Stomach (tissue), 8 donors: ENCODE measurements at regions not wholly inside any gene's neighbourhood (a gene's known extent, or its start where the extent isn't known, plus 50 kb on each side); places are given as distances from the start of the nearest gene placed in this dataset.

Source experiments
- DNase-seq, 2 donors: peaks; one replicate each; pipeline versions ENCODE4 v3.0.0 to v3.0.0-alpha.2; 2013 to 2019
- H3K27ac ChIP-seq, 5 donors: fragments of 200-600 bp in 4 of 5; sonication (generic) in 4 of 5; one replicate each; pipeline ENCODE4 v1.5.1; 2013 to 2019; ENCODE audit warnings: mild to moderate bottlenecking in 1 of 5, moderate library complexity in 1 of 5
- H3K27me3 ChIP-seq, 3 donors: fragments of 200-600 bp; sonication (generic); one replicate each; pipeline ENCODE4 v1.5.1; 2017 to 2019; ENCODE audit warnings: mixed run types in 1 of 3
- H3K36me3 ChIP-seq, 4 donors: fragments of 200-600 bp; sonication (generic); 1 replicate in 3 of 4; 2 replicates in 1 of 4; pipeline ENCODE4 v1.5.1; 2016 to 2019
- H3K4me1 ChIP-seq, 4 donors: fragments of 200-600 bp; sonication (generic); one replicate each; pipeline ENCODE4 v1.5.1; 2016 to 2019
- H3K4me3 ChIP-seq, 4 donors: fragments of 200-600 bp; sonication (generic) in 3 of 4; one replicate each; pipeline ENCODE4 v1.5.1; 2016 to 2019; ENCODE audit warnings: mild to moderate bottlenecking in 1 of 4
- H3K9me3 ChIP-seq, 4 donors: fragments of 200-600 bp; sonication (generic); one replicate each; pipeline ENCODE4 v1.5.1; 2016 to 2019
- CTCF ChIP-seq, 7 experiments: fragments of 450-650 bp in 4 of 7; fragments of 200-600 bp in 3 of 7; sonication (generic) in 3 of 7; IDR thresholded peaks; one replicate each; pipeline ENCODE4 v1.5.1; 2016 to 2019; ENCODE audit warnings: antibody characterized with exemption in 7 of 7, control low read depth in 2 of 7, mild to moderate bottlenecking in 1 of 7
- EP300 ChIP-seq: sonication (generic); formaldehyde crosslinking; IDR thresholded peaks from one replicate; pipeline ENCODE4 v1.6.1; 2017; ENCODE audit warnings: antibody characterized with exemption
- POLR2A ChIP-seq, 4 donors: fragments of 450-650 bp; IDR thresholded peaks; one replicate each; pipeline ENCODE4 v1.6.1; 2016; ENCODE audit warnings: antibody characterized with exemption in 4 of 4, control low read depth in 2 of 4, mild to moderate bottlenecking in 1 of 4, moderate library complexity in 1 of 4
- POLR2AphosphoS5 ChIP-seq, 3 donors: sonication (generic); formaldehyde crosslinking; IDR thresholded peaks; one replicate each; pipeline ENCODE4 v1.6.1; 2016; ENCODE audit warnings: antibody characterized with exemption in 3 of 3
- WGBS, 5 donors: extraction: QIAGEN DNeasy Blood & Tissue Kit in 3 of 5; methylation state at CpG; one replicate each; pipeline versions ENCODE4 v1.1.5 to v1.1.7; 2013 to 2018; 5-methylcytosine and 5-hydroxymethylcytosine counted together
- intact Hi-C: fragments of 100-400 bp; cut with DNase I; formaldehyde crosslinking; loops from one replicate; pipeline ENCODE4 v1.15.1; 2023; ENCODE audit warnings: low total_unique reads
- donor health status: healthy with polysubstance abuse.
- donor health status: Bipolar disorder and iron deficiency.
- donor health status: healthy.

DNA sequence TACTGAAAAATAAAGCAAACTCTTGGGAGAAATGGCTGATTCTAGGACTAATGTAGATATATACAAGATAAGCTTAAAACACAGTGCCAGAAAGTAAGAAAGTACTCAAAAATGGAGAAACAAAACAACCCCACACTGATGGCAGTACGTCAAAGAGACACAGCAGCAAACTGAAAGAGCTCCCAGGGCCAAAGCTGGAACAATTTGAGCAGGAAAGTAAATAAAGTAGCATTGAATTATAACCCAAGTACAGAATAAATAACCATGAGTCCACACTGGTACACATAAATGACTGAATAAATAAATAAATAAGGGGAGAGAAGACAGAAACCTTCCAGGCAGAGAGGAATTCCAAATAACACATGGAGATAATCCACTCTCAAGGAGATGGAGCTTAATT is 120.9 kb downstream of the GLUL start:
- WGBS, 5 donors: 27 to 67% (median 50%) methylated on average over 1 of the region's 1 CpG
- H3K36me3 ChIP-seq: no peaks in the 10 kb centered on the region
- no peak overlapping the region for H3K4me3 ChIP-seq
- no peaks in the 10 kb centered on the region for H3K9me3 ChIP-seq
- no peak for DNase-seq
- H3K27ac ChIP-seq: no peak overlapping the region
- intact Hi-C loops: no loop called here
- H3K27me3 ChIP-seq: no peaks in the 10 kb centered on the region
- TF ChIP-seq CTCF (IDR thresholded peaks at IDR 0.05) (no peak), POLR2A (IDR thresholded peaks at IDR 0.05) (no peak), POLR2AphosphoS5 (IDR thresholded peaks at IDR 0.05) (no peak), EP300 (no peak)
- H3K4me1 ChIP-seq: peaks cover 0 to 11% (median 2%) of the 10 kb centered on the region in 4 donors

- Histone ChIP-seq H3K4me1 (peaks cover 0 to 11% (median 2%) of the 10 kb centered on the region in 4 donors), H3K9me3 (no peaks in the 10 kb centered on the region), H3K36me3 (no peaks in the 10 kb centered on the region), H3K4me3 (no peak overlapping the region), H3K27me3 (no peaks in the 10 kb centered on the region), H3K27ac (no peak overlapping the region)
- WGBS, 5 donors: 94 to 98% (median 96%) methylated on average over 3 of the region's 3 CpGs
- intact Hi-C loops: no loop called here
- TF ChIP-seq CTCF (IDR thresholded peaks at IDR 0.05): no peak
- DNase-seq: no peak
Measured at GRCh38 chr1:182269097-182269496, 122.5 kb downstream of the GLUL start.

GRCh38 chr1:182268669-182269068 is 122.9 kb downstream of the GLUL start:
- WGBS, 5 donors: 84 to 96% (median 88%) methylated on average over 1 of the region's 1 CpG
- H3K27me3 ChIP-seq: no peaks in the 10 kb centered on the region
- H3K4me3 ChIP-seq: no peak overlapping the region
- no peak overlapping the region for H3K27ac ChIP-seq
- H3K36me3 ChIP-seq: no peaks in the 10 kb centered on the region
- H3K9me3 ChIP-seq: no peaks in the 10 kb centered on the region
- no peak for TF ChIP-seq POLR2AphosphoS5 (IDR thresholded peaks at IDR 0.05)
- TF ChIP-seq CTCF (IDR thresholded peaks at IDR 0.05): no peak
- TF ChIP-seq POLR2A (IDR thresholded peaks at IDR 0.05): no peak
- TF ChIP-seq EP300: no peak
- intact Hi-C loops: no loop called here
- peaks cover 0 to 11% (median 2%) of the 10 kb centered on the region in 4 donors for H3K4me1 ChIP-seq
- DNase-seq: no peak

DNA sequence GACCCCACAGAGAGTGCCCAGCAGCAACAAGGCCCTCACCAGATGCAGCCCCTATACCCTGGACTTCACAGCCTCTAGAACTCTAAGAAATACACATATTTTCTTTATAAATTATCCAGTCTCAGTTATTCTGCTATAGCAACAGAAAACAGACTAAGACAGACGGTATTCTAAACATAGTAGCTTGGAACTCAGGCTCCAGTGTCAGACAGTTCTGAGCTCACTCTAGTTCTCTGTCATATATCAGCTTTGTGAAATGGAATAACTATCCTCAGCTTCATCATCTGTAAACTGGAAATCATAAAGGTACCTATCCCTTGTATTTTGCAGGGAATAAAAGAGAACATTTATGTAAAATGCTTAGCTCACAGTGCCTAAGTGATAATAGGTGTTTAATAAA is 127.4 kb downstream of the GLUL start:
- intact Hi-C loops: no loop called here

More for the DNA sequence above, 127.4 kb downstream of the GLUL start:
- Histone ChIP-seq H3K27me3 (no peaks in the 10 kb centered on the region), H3K36me3 (no peaks in the 10 kb centered on the region), H3K9me3 (no peaks in the 10 kb centered on the region), H3K27ac (no peak overlapping the region), H3K4me1 (peaks cover 4 to 29% (median 16%) of the 10 kb centered on the region in 4 donors), H3K4me3 (no peak overlapping the region)
- no peak for DNase-seq
- 79 to 94% (median 88%) methylated on average over 1 of the region's 1 CpG for WGBS, 5 donors
- TF ChIP-seq EP300 (no peak), POLR2A (IDR thresholded peaks at IDR 0.05) (no peak), POLR2AphosphoS5 (IDR thresholded peaks at IDR 0.05) (no peak), CTCF (IDR thresholded peaks at IDR 0.05) (no peak)
